ENCODE measurements at regions not wholly inside any gene's neighbourhood (a gene's known extent, or its start where the extent isn't known, plus 50 kb on each side); places are given as distances from the start of the nearest gene placed in this dataset.

GRCh38 chr1:185535621-185536020 lies 198.6 kb upstream of the HMCN1 start:
- CTCF ChIA-PET = no interaction called here
- peaks cover 0 to 8% (median 0%) of the 10 kb centered on the region in 5 donors for H3K27me3 Mint-ChIP-seq
- intact Hi-C loops (cut with micrococcal nuclease) = no loop called here
- no peaks in the 10 kb centered on the region for H3K9me3 ChIP-seq (ENCODE audit: control insufficient read depth in 2 of 3, low read length in 3 of 3)
- H3K9me3 Mint-ChIP-seq = peaks cover 0 to 20% (median 0%) of the 10 kb centered on the region in 11 donors
- no peaks in the 10 kb centered on the region for H3K36me3 ChIP-seq (ENCODE audit: control insufficient read depth in 2 of 3, insufficient read depth in 3 of 3, low read length in 3 of 3)
- no peak overlapping the region for H3K27ac Mint-ChIP-seq
- H3K27me3 ChIP-seq (ENCODE audit: control insufficient read depth in 2 of 2, insufficient read depth in 2 of 2, low read length in 2 of 2) = no peaks in the 10 kb centered on the region
- no peaks in the 10 kb centered on the region for H3K4me1 ChIP-seq (ENCODE audit: control insufficient read depth in 2 of 2, insufficient read depth in 2 of 2, low read length in 2 of 2)
- H3K36me3 Mint-ChIP-seq = peaks cover 0 to 18% (median 0%) of the 10 kb centered on the region in 5 donors
- no peak overlapping the region for H3K27ac ChIP-seq (ENCODE audit: low read depth, low read length)
- no peak overlapping the region for H3K4me3 Mint-ChIP-seq
- ATAC-seq = no peak
- no peak overlapping the region for H3K4me3 ChIP-seq (ENCODE audit: low read length)
- no peak for DNase-seq
- POLR2A ChIA-PET = no interaction called here
- peaks cover 0 to 10% (median 6%) of the 10 kb centered on the region in 7 donors for H3K4me1 Mint-ChIP-seq

GRCh38 chr1:185534801-185535200 lies 199.4 kb upstream of the HMCN1 start:
- Histone ChIP-seq H3K9me3 (ENCODE audit: control insufficient read depth in 2 of 3, low read length in 3 of 3) (no peaks in the 10 kb centered on the region), H3K27me3 (ENCODE audit: control insufficient read depth in 2 of 2, insufficient read depth in 2 of 2, low read length in 2 of 2) (no peaks in the 10 kb centered on the region), H3K36me3 (ENCODE audit: control insufficient read depth in 2 of 3, insufficient read depth in 3 of 3, low read length in 3 of 3) (no peaks in the 10 kb centered on the region), H3K4me1 (ENCODE audit: control insufficient read depth in 2 of 2, insufficient read depth in 2 of 2, low read length in 2 of 2) (no peaks in the 10 kb centered on the region), H3K4me3 (ENCODE audit: low read length) (no peak overlapping the region), H3K27ac (ENCODE audit: low read depth, low read length) (no peak overlapping the region)
- no peak overlapping the region for H3K4me3 Mint-ChIP-seq
- peaks cover 0 to 17% (median 0%) of the 10 kb centered on the region in 5 donors for H3K36me3 Mint-ChIP-seq
- ATAC-seq (no peak), DNase-seq (no peak)
- intact Hi-C loops (cut with micrococcal nuclease) = no loop called here
- H3K27me3 Mint-ChIP-seq = peaks cover 0 to 8% (median 0%) of the 10 kb centered on the region in 5 donors
- CTCF ChIA-PET = no interaction called here
- peaks cover 0 to 10% (median 6%) of the 10 kb centered on the region in 7 donors for H3K4me1 Mint-ChIP-seq
- peaks cover 0 to 18% (median 0%) of the 10 kb centered on the region in 11 donors for H3K9me3 Mint-ChIP-seq
- POLR2A ChIA-PET = no interaction called here
- no peak overlapping the region for H3K27ac Mint-ChIP-seq

- Mint-ChIP-seq H3K4me3 (no peak overlapping the region), H3K4me1 (peaks cover 0 to 4% (median 0%) of the 10 kb centered on the region in 7 donors), H3K27ac (no peak overlapping the region), H3K9me3 (peaks cover 0 to 12% (median 0%) of the 10 kb centered on the region in 11 donors), H3K27me3 (peaks cover 0 to 8% (median 0%) of the 10 kb centered on the region in 5 donors), H3K36me3 (peaks cover 0 to 9% (median 0%) of the 10 kb centered on the region in 5 donors)
- ATAC-seq (no peak), DNase-seq (no peak)
- Histone ChIP-seq H3K27ac (ENCODE audit: low read depth, low read length) (no peak overlapping the region), H3K9me3 (ENCODE audit: control insufficient read depth in 2 of 3, low read length in 3 of 3) (no peaks in the 10 kb centered on the region), H3K36me3 (ENCODE audit: control insufficient read depth in 2 of 3, insufficient read depth in 3 of 3, low read length in 3 of 3) (no peaks in the 10 kb centered on the region), H3K27me3 (ENCODE audit: control insufficient read depth in 2 of 2, insufficient read depth in 2 of 2, low read length in 2 of 2) (no peaks in the 10 kb centered on the region), H3K4me1 (ENCODE audit: control insufficient read depth in 2 of 2, insufficient read depth in 2 of 2, low read length in 2 of 2) (no peaks in the 10 kb centered on the region), H3K4me3 (ENCODE audit: low read length) (no peak overlapping the region)
- POLR2A ChIA-PET = interaction anchor here (0.6 kb wide), 1 partner anchor 8 kb away, joined by 3 read pairs; no protein-coding TSS in a partner anchor
- CTCF ChIA-PET = interaction anchor here (0.9 kb wide), 1 partner anchor 216 kb away, joined by 4 read pairs; the partner anchor contains the start of gene IVNS1ABP
- intact Hi-C loops (cut with micrococcal nuclease) = loop anchor here in 1 of 2 donors (2.0 kb wide), 1 partner anchor 33 kb away; no protein-coding TSS in a partner anchor
Measured at GRCh38 chr1:185533596-185533995, 200.6 kb upstream of the HMCN1 start.

GRCh38 chr1:185532856-185533255 lies 201.3 kb upstream of the HMCN1 start:
- CTCF ChIA-PET = interaction anchor here (0.9 kb wide), 1 partner anchor 215 kb away, joined by 4 read pairs; the partner anchor contains the start of gene IVNS1ABP
- POLR2A ChIA-PET = no interaction called here

GRCh38 chr1:185531838-185532237 lies 202.4 kb upstream of the HMCN1 start:
- no peaks in the 10 kb centered on the region for H3K36me3 ChIP-seq (ENCODE audit: control insufficient read depth in 2 of 3, insufficient read depth in 3 of 3, low read length in 3 of 3)
- Mint-ChIP-seq H3K4me3 (no peak overlapping the region), H3K27ac (peak overlapping the region in 1 of 9 donors; percentile 11), H3K27me3 (peaks cover 0 to 3% (median 0%) of the 10 kb centered on the region in 5 donors), H3K36me3 (peaks cover 0 to 4% (median 0%) of the 10 kb centered on the region in 5 donors), H3K9me3 (peaks cover 0 to 5% (median 0%) of the 10 kb centered on the region in 11 donors), H3K4me1 (peaks cover 0 to 8% (median 0%) of the 10 kb centered on the region in 7 donors)
- no peaks in the 10 kb centered on the region for H3K4me1 ChIP-seq (ENCODE audit: control insufficient read depth in 2 of 2, insufficient read depth in 2 of 2, low read length in 2 of 2)
- no peaks in the 10 kb centered on the region for H3K27me3 ChIP-seq (ENCODE audit: control insufficient read depth in 2 of 2, insufficient read depth in 2 of 2, low read length in 2 of 2)
- H3K4me3 ChIP-seq (ENCODE audit: low read length) = no peak overlapping the region
- intact Hi-C loops (cut with micrococcal nuclease) = loop anchor here in 1 of 2 donors (2.0 kb wide), 1 partner anchor 35 kb away; no protein-coding TSS in a partner anchor
- DNase-seq = no peak
- H3K27ac ChIP-seq (ENCODE audit: low read depth, low read length) = no peak overlapping the region
- no peak for ATAC-seq
- CTCF ChIA-PET = no interaction called here
- POLR2A ChIA-PET = no interaction called here
- H3K9me3 ChIP-seq (ENCODE audit: control insufficient read depth in 2 of 3, low read length in 3 of 3) = no peaks in the 10 kb centered on the region

More at GRCh38 chr1:185532856-185533255, 201.3 kb upstream of the HMCN1 start:
- Histone ChIP-seq H3K36me3 (ENCODE audit: control insufficient read depth in 2 of 3, insufficient read depth in 3 of 3, low read length in 3 of 3) (no peaks in the 10 kb centered on the region), H3K4me3 (ENCODE audit: low read length) (no peak overlapping the region), H3K27ac (ENCODE audit: low read depth, low read length) (no peak overlapping the region), H3K4me1 (ENCODE audit: control insufficient read depth in 2 of 2, insufficient read depth in 2 of 2, low read length in 2 of 2) (no peaks in the 10 kb centered on the region), H3K27me3 (ENCODE audit: control insufficient read depth in 2 of 2, insufficient read depth in 2 of 2, low read length in 2 of 2) (no peaks in the 10 kb centered on the region), H3K9me3 (ENCODE audit: control insufficient read depth in 2 of 3, low read length in 3 of 3) (no peaks in the 10 kb centered on the region)
- Mint-ChIP-seq H3K27ac (no peak overlapping the region), H3K9me3 (peaks cover 0 to 12% (median 0%) of the 10 kb centered on the region in 11 donors), H3K4me1 (peaks cover 0 to 4% (median 0%) of the 10 kb centered on the region in 7 donors), H3K27me3 (peaks cover 0 to 8% (median 0%) of the 10 kb centered on the region in 5 donors), H3K4me3 (no peak overlapping the region), H3K36me3 (peaks cover 0 to 8% (median 0%) of the 10 kb centered on the region in 5 donors)
- no peak for ATAC-seq
- intact Hi-C loops (cut with micrococcal nuclease) = loop anchor here in 1 of 2 donors (2.0 kb wide), 1 partner anchor 34 kb away; no protein-coding TSS in a partner anchor
- no peak for DNase-seq

GRCh38 chr1:185530215-185530614 lies 204.0 kb upstream of the HMCN1 start:
- CTCF ChIA-PET = interaction anchor here (1.1 to 1.4 kb wide), 2 partner anchors 16 to 65 kb away, joined by 3 to 4 read pairs; no protein-coding TSS in a partner anchor
- intact Hi-C loops (cut with micrococcal nuclease) = no loop called here

More at GRCh38 chr1:185530215-185530614, 204.0 kb upstream of the HMCN1 start:
- H3K4me3 ChIP-seq (ENCODE audit: low read length) = no peak overlapping the region
- H3K36me3 ChIP-seq (ENCODE audit: control insufficient read depth in 2 of 3, insufficient read depth in 3 of 3, low read length in 3 of 3) = no peaks in the 10 kb centered on the region
- peaks cover 0 to 9% (median 0%) of the 10 kb centered on the region in 7 donors for H3K4me1 Mint-ChIP-seq
- H3K4me3 Mint-ChIP-seq = no peak overlapping the region
- no peak overlapping the region for H3K27ac ChIP-seq (ENCODE audit: low read depth, low read length)
- H3K9me3 ChIP-seq (ENCODE audit: control insufficient read depth in 2 of 3, low read length in 3 of 3) = no peaks in the 10 kb centered on the region
- peaks cover 0 to 4% (median 0%) of the 10 kb centered on the region in 5 donors for H3K36me3 Mint-ChIP-seq
- POLR2A ChIA-PET = interaction anchor here (1.2 kb wide), 1 partner anchor 214 kb away, joined by 3 read pairs; no protein-coding TSS in a partner anchor
- no peaks in the 10 kb centered on the region for H3K27me3 ChIP-seq (ENCODE audit: control insufficient read depth in 2 of 2, insufficient read depth in 2 of 2, low read length in 2 of 2)
- no peaks in the 10 kb centered on the region for H3K4me1 ChIP-seq (ENCODE audit: control insufficient read depth in 2 of 2, insufficient read depth in 2 of 2, low read length in 2 of 2)
- ATAC-seq (no peak), DNase-seq (no peak)
- H3K27me3 Mint-ChIP-seq = peaks cover 0 to 2% (median 0%) of the 10 kb centered on the region in 5 donors
- H3K27ac Mint-ChIP-seq = no peak overlapping the region
- peaks cover 0 to 8% (median 0%) of the 10 kb centered on the region in 11 donors for H3K9me3 Mint-ChIP-seq

Measured in naive thymus-derived CD4-positive, alpha-beta T cell (primary cell).